UCSD-AML1 (cell line): ENCODE measurements at regions not wholly inside any gene's neighbourhood (a gene's known extent, or its start where the extent isn't known, plus 50 kb on each side); places are given as distances from the start of the nearest gene placed in this dataset.
"Not testable (repeated sequence)": the region's sequence is repeated elsewhere in the genome, so short reads cannot be mapped to it uniquely, and the experiment has no call there.

ENCODE experiments used
- DNase-seq: peaks from one replicate; lab custom pipeline; 2025; ENCODE audit not compliant: unreplicated experiment; lab: John Stamatoyannopoulos, UW

DNA sequence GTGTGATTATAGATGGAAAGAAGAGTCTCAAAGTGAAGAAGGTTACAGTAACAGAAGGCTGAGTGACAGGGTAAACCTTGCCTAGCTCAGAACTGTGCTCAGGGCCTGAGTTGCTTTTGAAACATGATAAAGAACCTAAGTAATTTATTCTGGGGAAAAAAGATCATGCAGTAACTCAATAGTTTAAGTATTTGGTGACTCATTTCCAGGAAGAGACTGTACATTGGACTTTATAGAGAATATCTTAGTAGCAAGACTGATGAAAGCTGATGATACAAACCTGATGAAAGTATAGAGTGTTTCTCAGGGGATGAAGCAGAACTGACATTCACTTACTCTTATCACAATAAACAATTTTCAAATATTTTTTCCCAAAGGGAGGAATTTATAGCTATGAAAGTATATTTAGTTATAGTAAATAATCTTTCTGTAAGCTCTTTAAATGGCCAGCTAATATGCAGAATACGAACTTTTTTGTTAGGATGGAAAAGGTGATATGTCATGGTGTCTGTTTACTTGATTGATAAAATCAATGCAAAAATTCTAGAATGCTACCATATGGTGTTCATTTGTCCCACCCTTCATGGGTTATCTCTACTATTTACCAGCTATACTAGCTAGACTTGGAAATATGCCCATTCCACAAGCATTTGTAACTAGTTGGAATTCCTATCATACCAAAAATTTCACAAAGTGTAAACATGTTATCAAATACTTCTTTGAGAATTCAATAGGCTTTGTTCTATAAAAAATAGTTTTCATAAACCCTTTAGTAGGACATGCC, 1265.5 kb upstream of the ACVR2A start:
- no peak for DNase-seq

DNA sequence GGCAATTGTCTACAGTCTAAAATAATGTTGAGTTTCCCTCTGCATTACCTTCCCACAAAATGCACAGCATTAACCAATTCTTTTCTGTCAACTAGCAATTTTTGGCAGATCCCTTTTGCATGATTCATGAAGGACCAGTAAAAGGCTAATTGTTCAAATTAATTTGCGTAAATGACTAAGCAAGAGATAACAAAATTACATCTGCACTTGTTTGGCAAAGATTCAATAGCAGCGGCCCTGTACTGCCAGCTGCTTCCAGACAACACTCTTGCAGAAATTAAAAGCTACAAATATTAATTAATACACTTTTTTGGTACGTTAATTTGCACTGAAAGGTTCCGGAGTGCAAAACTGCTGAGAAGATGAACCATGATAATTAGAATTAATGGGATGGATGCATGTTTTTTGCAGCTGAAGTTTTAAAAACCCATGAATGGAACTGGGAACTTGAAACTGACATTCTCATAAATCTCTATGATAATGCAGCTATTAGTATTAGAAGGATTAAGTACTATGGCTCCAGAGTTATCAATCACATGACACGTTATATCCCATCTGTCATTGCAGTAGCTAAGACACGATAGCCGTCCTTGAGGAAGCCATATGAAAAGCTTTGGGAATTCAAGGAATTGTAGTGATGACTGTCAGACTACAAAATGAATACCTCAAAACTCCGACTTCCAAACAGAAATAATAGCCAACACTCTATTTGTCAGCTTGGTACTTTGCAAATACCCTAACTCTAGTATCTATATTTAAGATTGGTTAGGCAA, 1268.3 kb upstream of the ACVR2A start:
- no peak for DNase-seq

DNA sequence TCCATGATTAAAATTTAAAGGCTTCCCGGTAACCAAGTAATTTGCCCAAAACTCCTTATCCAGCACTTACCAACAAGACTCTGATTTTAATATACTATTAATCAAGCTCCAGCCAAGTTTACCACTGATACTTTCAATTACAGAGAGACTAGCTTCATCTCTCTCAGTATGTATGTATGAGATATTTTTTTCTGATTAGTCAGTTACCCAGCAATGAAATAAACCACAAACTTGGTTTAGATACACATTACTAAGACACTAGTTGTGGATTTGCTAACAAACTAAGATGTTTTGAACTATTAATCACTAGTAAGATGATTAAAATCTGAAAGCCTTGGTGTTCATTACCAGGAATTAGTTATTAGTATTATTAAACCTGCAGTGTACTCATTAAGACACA, 1272.2 kb upstream of the ACVR2A start:
- DNase-seq = no peak

DNA sequence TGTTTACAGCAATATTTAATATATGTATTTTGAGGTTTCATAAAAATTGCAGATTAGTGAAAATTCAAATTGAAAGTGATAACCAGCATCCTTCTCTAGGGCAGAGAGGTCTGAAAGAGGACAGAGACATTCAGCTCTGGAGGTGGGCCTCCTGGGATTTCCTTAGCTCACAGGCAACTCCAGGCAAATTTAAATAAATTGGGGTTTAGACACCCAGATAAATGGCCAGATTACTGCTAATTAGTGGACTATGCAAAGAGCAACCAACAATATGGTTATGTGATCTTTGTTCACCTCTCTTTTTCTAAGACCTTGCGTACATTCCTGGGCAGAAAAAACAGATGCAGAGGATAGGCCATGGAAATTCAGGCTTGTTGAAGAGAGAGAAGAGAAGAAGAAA, 1282.8 kb upstream of the ACVR2A start:
- DNase-seq = no peak

DNA sequence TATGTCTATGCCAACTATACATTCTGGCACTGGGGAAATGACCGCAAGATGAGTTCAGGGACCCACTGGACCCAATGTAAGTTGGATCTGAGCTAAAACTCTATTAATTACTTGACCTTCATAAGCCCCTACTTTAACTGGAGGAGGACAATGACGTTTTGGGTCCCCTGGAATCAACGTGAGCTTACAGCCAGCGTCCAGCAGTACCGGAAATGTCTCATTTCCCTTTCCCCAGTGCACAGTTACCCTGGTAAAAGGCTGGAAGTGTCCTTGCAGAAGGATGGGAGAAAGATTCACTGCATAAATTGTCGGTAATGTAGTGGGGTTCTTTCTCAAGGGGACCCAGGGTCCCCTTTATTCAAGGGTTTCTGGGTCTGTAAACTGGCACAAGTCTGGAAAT, 1297.6 kb upstream of the ACVR2A start:
- DNase-seq = no peak

DNA sequence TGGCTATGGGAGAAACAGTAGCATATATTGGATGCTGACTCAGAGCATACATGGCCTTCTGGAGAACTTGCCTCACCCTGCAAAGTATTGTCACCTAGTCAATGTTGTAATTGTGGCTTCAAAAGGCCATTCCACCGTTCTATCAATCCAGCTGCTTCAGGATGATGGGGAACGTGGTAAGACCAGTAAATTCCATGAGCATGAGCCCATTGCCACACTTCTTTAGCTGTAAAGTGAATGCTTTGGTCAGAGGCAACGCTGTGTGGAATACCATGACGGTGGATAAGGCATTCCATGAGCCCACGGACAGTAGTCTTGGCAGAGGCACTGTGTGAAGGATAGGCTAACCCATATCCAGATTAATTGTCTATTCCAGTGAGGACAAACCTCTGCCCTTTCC, 1300.1 kb upstream of the ACVR2A start:
- DNase-seq = no peak

DNA sequence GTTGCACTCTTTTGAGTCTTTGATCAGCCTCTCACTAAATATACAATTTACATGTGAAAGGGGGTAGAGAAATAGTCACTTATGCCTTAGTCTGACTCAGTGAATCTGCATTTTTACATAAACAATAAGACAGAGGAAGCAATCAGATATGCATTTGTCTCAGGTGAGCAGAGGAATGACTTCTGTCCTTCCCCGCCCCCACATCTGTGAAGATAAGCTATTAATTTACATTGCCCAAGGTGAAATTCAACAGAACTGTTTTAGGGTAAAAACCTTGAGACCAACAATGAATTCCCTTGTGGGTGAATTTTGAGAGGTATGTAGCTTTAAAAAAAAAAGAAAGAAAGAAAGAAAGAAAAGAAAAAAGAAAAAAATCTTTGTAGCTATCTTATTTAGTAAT, 1302.9 kb upstream of the ACVR2A start:
- DNase-seq = no peak

DNA sequence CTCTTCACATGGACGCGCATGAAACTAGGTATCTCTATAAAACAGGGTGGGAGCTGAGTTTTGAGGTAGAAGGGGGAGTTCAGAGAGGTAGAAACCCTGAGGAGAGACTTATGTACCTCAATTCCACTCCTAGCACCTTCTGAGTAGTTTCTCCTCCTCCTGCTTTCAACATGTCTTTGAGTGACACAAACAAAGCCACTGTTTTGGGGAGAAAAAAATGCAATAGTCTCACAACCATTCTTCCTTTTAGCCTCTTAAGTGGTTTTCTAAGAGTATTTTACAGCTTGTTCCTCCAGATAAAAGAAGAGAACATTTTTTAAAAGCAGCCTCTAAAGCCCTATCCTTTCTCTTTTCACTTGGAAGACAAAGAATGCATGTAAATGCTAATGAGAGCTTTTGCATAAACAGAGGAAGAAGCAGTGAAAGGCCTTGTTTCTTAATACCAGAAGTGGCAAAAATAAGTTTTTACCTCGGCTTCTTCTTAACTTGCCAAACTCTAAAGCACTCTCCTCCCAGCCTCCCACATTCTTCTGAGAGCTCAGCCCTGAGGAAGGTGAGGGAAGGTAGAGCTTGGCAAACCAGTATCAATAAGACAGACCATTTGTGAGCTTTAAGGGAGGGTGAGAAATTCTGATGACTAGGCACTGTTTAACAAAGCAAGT, 1304.4 kb upstream of the ACVR2A start:
- no peak for DNase-seq

DNA sequence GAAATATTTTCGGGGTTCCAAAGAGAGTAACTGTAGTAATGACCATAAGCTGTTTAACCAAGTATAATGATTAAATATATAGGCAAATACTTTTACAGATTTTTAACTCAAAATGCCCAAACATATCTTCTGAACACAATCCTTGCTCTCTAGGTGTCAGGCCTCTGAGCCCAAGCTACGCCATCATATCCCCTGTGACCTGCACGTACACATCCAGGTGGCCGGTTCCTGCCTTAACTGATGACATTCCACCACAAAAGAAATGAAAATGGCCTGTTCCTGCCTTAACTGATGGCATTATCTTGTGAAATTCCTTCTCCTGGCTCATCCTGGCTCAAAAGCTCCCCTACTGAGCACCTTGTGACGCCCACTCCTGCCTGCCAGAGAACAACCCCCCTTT, 1305.1 kb upstream of the ACVR2A start:
- DNase-seq = not testable (repeated sequence)

DNA sequence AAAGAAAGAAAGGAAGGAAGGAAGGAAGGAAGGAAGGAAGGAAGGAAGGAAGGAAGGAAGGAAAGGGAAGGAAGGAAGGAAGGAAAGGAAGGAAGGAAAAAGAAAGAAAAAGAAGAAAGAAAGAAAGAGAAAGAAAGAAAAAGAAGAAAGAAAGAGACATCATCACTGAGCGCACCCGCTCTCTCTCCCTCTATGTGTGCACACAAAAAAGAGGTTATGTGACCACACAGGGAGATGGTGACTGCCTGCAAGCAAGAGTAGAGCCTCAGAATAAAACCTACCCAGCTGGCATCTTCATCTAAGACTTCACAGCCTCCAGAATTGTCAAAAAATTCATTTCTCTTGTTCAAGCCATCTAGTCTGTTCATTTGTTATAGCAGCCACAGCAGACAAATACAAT, 1307.4 kb upstream of the ACVR2A start:
- DNase-seq = no peak

DNA sequence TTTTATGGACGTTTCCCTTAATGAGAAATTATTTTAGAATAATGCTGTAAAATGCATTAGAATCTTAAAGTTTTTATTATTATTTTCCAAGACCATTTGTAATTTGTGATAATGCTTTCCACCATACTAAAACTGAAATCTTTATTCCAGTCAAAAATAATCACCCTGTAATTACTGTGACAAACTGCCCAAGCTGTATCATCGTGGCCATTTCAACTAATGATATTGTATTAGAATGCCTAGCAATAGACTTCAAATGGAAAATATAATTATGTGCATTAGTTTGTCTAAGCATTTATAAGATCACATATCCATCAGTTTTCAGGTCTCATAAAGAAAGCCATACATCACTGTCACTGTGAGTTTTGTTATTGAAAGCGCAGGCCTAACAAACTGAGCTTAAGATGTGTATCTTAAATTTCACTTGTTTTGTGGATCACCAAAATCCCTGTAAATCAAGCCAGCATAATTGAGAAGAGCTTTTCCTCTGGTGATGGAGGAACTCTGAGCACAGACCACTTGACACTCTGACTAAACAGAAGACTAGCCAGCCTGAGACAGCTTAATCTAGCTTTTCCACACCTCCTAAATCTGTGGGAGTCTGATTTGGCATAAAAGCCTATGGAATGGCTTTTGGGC, 1312.2 kb upstream of the ACVR2A start:
- no peak for DNase-seq

DNA sequence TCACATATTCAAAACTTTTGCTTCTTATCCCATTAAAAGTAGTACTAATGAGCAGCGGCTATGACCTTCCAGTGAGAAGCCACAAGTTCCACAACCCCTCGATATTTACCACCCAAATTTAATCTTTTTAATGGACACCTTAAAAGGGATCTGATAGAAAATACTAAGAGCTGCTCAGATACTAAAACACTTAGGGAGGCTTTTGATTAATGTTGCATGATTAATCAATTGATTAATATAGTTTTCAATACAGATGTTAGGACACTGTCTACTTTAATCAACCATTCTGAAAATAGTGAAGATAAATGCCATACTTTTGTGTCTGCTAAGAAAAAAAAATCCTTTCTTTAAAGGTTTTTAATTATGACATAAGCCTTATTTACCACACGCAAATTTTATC, 1312.8 kb upstream of the ACVR2A start:
- no peak for DNase-seq

DNA sequence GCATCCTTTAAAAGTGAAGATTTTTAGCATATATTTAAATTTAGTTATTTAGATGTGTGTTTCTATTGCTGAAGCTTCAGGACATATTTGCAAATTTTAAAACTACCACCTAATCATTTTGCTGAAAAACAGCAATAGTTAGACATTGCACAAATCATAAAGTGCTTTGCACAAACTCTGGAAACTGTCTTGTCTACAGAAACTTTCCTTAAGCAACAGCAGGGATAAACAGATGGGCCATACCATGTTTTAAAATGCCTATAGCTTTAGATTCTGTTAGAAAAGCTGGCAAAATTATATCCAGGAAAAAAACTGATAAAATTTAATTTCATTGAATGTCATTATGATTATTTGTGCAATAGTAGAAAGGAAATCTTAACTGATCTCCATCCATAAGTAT, 1313.9 kb upstream of the ACVR2A start:
- DNase-seq = no peak

DNA sequence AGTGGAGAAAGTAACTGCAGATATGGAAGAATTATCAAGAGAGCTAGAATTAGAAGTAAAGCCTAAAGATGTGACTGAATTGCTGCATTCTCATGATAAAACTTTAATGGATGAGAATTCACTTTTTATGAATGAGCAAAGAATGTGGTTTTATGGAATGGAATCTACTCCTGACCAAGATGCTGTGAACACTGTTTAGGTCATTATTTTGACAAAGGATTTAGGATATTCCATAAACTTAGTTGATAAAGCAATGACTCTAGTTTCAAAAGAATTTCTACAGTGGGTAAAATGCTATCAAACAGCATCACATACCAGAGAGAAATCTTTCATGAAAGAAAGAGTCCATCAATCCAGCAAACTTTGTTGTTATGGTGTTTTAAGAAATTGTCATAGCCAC, 1317.7 kb upstream of the ACVR2A start:
- DNase-seq = no peak

DNA sequence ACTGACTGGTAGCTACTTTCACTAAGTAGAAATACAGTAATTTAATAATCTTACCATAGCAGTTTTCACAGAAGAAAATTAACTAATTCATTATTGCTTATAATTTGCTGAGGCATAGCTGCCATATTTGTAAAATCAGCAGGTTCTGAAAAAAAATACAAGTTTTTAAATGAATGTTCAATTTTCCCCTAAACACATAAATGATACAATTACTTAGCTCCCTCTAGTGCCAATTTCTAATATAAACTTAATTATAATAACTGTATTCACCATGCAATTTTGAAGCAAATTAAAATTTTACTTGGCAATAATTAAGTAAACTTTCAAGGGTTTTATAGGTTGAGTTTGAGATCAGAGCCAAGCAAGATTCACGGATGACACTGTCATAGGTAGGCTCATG, 1321.6 kb upstream of the ACVR2A start:
- DNase-seq = no peak

DNA sequence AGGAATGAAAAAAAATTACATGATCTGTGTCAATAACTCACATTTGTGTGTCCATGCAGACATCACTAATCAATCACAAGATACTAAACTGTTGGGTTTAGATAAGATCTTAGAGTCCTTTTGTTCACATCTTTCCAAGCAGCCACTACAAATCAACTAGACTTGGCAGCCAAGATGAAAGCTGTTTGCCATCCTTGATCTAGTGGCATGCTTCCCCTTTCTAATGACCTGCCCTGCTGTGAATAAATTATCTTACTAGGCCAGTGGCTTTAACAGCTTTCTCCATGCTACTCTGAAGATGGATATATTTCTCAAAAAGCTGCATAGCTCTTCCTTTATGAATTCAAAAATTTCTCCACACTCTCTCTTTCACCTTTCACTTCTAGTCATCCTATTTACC, 1338.0 kb upstream of the ACVR2A start:
- DNase-seq = no peak

DNA sequence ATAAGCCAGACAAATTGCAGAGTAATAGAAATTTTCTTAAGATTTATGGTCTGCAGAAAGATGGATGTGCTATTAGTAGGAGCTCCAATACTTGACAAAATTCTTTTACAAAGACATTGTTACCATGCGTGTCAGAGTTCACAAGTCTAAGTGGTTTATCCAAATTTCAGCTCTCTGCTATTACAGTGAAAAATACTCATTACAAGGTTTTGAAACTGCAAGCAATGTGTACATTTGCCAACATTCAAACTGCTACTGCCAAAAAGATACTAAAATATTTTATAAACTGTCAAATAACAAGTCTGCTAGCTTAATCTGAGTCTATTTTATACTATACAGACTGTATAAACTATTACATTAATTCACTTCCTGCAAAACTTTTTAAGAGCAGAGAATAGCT, 1341.5 kb upstream of the ACVR2A start:
- DNase-seq = no peak

DNA sequence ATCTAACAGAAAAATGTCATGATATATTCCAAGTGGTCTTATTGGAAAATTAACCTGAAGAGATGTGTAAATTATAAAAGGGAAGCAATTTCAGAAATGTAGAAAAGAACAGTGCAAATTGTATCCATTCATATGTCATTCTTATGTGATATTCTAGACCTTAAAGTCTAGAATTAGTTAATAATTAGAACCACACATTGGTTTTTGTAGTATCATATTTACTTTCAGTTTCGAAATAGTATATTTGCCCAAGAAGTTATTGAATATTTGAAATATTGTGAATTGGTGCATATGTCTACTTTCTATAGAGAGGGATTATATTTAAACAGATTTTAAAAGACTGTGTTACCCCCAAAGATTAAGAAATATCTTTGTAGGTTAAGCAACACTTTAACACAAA, 1348.6 kb upstream of the ACVR2A start:
- no peak for DNase-seq

DNA sequence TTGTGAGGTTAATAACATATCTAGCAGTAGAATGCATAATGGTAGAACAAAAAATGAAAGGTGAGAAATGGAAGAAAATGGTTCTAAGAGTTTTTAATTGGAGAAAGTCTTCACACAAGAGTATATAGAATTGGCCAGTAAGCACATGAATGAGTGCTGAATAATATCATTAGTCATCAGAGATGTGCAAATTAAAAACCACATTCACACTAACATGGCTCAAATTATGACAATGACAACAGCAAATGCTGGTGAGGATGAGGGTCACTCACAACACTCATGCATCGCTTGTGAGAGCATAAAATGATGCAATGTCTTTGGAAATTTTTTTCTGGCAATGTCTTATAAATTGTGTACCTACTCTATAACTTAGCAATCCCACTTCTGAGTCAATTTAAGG, 1355.4 kb upstream of the ACVR2A start:
- no peak for DNase-seq

DNA sequence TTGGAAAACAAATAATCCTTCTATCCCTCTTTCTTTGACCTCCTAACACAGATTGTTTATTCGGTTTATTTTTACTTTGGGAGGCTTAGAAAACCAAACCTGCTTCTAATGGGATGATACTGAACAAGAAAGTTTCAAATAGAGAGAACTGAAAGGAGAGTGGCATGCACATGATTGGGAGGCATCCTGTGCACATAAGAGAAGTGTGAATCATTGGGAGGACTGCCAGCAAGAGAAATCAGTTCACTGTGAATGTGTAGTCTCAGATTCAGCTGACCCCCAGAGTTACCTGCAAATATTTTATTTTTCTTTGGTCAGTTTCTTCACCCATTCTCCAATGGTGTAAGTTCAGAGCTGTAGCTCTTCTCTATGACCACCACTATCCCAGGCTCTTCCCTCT, 1363.2 kb upstream of the ACVR2A start:
- no peak for DNase-seq

DNA sequence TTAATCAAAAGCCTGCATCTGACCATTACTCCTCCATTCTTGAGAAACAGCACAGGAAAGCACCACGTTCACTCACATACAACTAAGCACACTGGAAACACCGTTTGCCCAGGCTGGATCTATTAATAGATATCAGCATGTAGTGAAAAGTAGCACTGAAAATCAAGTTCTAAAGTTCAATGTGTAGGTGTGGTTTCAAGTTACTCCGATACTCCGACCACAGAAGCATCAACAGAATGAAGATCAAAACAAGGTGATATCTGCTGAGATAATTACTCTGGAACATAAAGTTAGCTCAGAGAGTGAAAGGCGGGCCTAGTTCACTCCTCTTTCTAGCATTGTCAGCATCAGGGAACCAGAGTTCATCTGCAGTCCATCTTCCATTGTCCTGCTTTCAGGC, 1367.4 kb upstream of the ACVR2A start:
- DNase-seq = no peak

DNA sequence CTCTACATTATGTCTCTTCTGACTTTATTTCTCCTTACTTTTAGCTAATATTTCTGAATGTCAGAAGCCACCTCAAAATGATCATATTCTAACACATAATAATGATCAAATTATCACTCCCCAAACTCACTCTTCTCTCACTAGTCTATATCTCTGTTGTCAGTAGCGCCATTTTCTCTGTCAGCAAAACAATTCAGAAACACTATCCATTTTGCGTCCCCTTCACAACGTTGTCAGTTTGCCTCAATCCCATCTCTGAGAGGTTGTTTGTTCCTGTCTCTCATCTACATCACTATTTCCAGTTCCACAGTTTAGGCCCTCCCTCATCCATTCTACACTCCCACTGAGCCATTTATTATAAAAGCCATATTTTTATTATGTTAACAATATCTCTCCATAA, 1376.3 kb upstream of the ACVR2A start:
- no peak for DNase-seq
